Stimulated activated CD8-positive, alpha-beta memory T cell treated with anti-CD3 and anti-CD28 coated beads, Interleukin-7, amount 100 ng/mL, for 24 hours (primary cell): ENCODE measurements at regions not wholly inside any gene's neighbourhood (a gene's known extent, or its start where the extent isn't known, plus 50 kb on each side); places are given as distances from the start of the nearest gene placed in this dataset.
"Not testable (repeated sequence)": the region's sequence is repeated elsewhere in the genome, so short reads cannot be mapped to it uniquely, and the experiment has no call there.

Experiments used
- DNase-seq: peaks from one replicate; pipeline ENCODE4 v3.0.0-alpha.2; 2020; ENCODE audit warnings: low read depth

- no peak for DNase-seq
Measured at GRCh38 chr3:127520993-127521392, 69.5 kb downstream of the TPRA1 start.

DNA sequence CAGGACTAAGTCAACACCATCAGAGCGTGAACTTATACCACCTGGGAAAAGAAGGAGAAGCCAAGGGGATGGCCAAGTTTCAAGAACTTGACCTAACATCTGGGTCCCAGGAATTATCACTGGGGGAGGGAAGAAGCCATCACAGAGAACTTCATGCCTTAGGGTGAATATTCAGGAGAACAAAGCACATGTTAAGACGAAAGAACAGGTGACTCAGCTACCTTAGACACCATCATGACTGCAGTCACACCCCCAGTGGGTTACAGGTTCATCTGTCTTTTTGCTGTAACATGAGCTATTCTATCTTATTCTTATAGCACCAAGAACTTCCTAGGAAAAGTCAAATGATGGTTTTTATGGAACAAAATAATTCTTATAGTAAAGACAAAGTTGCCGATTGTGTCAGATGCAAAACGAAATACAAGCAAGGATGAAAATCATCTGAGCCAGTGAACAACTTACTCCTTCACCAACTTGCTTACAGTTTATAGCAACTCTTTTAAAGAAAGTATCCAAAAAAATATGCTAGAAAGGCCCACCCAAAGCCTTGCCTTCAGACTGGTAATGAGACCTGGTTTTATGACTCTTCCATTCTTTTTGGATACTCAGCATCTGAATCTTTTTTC, 72.0 kb downstream of the TPRA1 start:
- no peak for DNase-seq

DNA sequence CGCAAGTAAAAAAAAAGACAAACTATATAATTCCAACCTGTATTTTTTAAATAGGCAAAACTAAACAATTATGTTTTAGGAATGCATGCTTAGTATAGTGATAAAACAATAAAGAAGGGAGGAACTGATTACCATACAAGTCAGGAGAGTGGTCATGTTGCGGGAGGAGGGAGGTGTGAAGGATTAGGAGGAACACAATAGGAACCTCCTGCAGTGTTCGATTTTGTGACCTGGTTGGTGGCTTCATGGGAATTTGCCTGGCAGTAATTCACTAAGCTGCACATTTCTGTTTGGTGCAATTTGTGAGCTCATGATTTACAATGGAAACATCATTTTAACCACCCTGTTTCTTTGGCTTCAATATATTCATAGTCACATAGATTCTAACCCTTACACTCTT, 78.3 kb downstream of the TPRA1 start:
- DNase-seq = no peak

DNA sequence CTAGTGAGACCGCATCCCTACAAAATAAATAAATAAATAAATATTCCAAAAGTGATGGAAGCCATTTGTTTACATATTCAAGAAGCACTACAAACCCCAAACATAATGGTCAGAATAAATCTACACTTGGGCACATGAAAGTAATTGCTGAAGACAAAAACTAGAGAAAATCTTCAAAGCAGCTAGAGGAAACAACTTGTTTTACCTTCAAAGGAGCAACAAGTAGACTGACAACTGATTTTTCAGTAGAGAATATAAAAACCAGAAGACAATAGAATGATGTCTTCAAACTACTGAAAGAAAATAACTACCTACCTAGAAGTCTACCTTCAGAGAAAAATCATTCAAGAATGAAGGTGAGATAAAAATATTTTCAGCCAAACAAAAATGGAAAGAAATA, 89.4 kb downstream of the TPRA1 start:
- no peak for DNase-seq

DNA sequence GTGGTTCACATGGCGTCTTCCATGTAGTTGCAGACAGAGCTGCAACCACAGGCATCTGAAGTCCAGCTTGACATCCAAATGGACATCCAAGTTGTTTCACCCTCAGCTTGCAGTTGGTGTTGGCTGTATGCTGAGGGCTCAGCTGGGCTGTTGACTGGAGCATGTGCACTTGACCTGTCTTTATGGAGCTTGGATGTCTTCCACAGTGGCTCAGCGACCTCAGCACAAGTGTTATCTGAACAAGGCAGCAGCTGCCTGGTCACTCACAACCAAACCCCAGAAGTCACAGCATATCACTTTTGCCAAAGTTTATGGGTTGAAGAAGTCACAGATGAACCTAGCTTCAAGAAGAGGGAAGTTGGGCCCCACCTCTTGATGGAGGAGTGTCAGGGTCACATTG, 92.9 kb downstream of the TPRA1 start:
- no peak for DNase-seq

DNA sequence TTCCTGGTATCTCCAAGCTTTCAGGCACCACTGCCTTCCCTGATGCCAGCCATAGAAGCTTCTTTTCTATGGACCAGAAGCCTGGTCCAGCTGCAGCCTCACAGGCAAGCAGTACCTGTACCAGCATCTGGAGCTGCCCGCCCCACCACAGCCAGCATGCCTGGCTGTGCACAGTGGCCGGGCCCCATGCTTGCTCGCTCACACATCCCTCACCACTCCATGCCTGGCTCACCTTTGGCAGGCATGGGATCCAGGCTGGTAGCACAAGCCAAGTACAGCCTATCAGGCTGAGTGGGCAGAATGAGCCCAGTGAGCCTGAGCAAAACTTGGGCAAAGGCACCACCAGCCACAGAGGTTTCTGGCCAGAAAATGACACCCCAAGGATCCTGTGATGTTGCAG, 93.4 kb downstream of the TPRA1 start:
- no peak for DNase-seq

DNA sequence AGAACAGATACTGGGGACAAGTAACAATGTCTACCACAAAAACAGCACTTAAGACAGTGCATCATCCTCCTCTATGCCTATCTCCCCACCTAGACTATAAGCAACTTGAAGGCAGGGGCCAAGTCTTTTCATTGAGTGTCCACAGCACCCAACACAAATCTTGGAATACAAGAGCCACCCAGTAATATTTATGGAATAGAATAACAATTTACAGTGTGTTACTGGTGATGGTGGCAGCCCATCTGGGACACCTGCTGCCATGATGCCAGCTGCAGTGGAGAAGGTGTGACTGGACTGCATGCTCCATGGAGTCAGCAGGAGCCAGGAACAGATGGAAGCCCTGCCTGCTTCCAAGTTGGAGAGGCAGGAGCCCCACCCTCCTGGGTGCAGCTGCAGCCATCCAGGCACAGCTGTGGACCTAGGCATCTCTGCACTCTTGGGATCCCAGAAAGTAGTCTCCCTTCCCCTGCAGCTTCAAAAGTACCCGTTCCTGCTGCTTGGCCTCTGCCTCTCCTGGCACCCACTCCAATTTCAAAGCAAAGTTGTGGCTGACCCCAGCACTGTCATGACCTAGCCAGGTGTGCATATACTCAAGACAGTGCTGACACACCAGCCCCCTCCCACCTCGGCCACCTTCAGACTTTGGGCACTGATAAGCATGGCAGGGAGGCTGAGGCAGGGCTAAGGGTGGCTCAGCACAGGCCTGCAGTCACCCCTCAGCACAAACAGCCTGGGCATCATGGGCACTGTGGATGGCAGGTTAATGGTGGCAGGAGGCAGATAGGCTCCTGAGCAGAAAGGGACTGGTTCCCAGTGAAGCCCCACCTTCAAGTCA, 94.5 kb downstream of the TPRA1 start:
- no peak for DNase-seq

GRCh38 chr3:127493924-127494646, 96.4 kb downstream of the TPRA1 start:
- no peak for DNase-seq

GRCh38 chr3:127492426-127492825, 98.1 kb downstream of the TPRA1 start:
- DNase-seq = no peak

DNA sequence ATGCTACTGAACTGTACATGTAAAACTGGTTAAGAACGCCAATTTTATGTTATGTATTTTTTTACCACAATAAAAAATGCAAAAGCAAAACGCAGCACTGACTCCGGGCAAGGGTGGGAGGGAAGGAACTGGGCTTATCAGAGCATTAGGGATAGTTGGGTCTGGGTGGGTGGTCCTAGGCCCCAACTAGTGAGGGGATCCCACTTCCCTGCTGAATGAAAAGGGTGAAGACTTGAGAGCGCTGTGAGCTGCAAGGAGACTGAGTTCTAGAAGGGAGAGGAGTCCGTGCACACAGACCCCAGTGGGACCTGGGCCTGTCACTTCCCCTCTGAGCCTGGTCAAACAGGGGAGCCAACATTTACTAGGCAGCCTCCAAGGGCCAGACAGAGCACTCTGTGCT, 98.6 kb downstream of the TPRA1 start:
- no peak for DNase-seq

GRCh38 chr3:127491323-127491722, 99.2 kb downstream of the TPRA1 start:
- no peak for DNase-seq

GRCh38 chr3:127491024-127491305, 99.6 kb downstream of the TPRA1 start:
- not testable (repeated sequence) for DNase-seq

DNA sequence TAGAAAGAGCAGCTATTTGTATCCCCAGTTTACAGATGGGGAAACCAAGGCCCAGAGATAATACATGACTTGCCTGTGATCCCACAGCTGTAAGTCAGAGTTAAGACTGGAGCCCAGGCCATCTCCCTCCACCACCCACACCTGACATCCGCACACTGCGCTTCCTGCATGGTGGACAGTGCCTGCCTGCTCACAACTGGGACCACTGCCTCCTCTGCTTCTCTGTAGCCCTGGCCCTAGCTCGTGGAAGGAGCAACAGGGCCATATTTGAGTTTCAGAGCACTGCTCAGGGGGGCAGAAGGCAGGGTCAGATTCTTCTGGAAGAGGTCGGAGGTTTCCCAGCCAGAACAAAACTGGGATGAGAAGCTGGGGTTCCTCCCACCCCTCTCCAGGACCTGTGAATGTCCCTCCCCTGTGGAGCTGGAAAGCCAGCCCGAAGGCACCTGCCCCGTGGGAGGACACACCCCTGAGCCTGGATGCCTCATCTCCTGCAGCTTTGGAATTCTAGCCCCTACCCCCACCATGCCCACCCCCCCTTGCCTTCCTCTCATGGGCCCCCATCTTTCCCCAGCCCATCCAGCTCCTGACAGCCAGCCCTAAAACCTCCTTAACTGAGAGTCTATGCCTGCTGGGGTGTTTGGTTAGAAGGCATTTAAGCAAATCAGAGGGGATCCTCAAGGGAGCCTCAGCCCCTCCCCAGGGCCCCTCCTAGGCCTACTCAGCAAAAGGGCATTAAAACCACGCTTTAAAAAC, 100.1 kb downstream of the TPRA1 start:
- DNase-seq = no peak

DNA sequence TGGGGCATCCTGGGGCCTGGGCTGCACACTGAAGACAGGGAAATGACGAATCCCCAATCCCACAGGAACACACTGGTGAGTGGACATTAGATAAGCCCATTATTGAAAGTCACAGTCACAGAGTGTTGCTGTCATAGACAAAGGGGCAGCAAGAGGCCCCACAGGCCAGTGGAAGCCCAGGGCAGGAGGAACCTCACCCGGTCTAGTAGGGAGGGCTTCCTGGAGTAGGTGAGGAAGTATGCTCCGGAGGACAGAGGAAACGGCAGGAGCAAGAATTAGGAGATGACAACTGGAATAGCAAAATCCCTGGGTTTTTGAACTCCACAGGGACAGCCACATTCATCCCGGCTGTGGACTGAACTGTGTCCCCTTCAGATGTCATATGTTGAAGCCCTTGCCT, 101.2 kb downstream of the TPRA1 start:
- DNase-seq = no peak

DNA sequence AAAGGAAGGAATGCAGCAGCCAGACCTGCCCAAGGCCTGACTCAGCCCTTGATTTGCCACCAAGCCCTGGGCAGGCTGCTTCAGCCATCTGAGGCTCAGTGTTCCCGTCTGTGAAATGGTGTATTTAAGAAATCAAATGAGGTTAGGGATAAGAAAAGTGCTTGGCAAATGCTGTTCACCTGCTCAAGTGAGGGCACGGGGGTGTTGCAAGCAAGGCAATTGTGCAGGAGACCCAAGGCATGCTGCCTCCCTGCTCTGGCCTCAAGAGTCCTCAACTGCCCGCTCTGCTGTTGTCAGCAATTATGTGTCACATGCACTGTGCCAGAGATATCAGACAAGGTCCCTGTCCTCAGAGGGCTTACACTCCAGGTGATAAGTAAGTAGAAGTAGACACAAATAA, 101.8 kb downstream of the TPRA1 start:
- no peak for DNase-seq

- no peak for DNase-seq
Measured at GRCh38 chr3:127488141-127488672, 102.3 kb downstream of the TPRA1 start.

DNA sequence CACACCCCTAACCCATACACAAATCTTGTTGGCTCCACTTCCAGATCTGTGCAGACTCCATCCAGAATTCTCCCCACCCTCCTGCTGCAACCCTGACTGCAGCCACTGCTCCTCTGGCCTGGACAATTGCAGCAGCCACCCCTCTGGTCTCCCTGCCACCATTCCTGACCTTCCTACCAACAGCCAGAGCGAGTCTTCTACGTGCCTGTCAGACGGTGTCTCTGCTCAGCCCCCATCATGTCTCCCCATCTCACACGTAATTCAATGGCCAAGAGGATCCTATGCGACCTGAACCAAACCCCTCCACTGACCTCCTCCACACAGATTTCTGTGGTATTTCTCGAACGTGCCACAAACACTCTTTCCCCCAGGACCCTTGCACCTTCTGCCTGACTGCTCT, 103.3 kb downstream of the TPRA1 start:
- DNase-seq = no peak

DNA sequence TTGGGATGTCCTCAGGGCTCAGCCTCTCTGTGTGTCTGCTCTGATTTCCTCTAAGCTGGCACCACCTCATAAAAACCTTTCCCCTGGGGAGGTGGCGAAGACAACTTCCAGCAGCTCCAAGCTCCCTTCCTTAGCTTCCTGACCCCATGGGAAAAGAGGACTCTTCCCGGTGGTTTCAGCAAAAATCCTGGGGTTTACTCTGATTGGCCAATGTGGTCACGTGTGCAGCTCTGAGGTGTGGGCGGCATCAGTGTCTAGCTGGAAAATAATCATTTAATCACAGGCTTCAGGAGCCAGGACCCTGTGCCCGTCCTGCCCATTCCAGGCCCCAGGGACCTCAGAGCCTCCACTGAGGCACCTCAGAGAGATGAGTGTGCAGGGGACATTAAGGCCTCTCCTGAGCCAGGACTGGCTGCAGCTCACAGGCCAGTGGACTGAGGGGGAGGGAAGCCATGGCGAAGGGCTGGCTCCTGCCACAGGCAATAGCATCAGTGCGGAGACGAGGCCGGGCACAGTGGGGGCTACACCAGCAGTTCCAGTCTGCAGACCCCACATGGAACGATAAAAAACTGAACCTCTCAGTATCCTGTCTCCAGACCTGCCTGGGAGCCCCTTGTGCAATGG, 104.1 kb downstream of the TPRA1 start:
- no peak for DNase-seq

- DNase-seq = no peak
Measured at GRCh38 chr3:127485396-127486170, 105.0 kb downstream of the TPRA1 start.

DNA sequence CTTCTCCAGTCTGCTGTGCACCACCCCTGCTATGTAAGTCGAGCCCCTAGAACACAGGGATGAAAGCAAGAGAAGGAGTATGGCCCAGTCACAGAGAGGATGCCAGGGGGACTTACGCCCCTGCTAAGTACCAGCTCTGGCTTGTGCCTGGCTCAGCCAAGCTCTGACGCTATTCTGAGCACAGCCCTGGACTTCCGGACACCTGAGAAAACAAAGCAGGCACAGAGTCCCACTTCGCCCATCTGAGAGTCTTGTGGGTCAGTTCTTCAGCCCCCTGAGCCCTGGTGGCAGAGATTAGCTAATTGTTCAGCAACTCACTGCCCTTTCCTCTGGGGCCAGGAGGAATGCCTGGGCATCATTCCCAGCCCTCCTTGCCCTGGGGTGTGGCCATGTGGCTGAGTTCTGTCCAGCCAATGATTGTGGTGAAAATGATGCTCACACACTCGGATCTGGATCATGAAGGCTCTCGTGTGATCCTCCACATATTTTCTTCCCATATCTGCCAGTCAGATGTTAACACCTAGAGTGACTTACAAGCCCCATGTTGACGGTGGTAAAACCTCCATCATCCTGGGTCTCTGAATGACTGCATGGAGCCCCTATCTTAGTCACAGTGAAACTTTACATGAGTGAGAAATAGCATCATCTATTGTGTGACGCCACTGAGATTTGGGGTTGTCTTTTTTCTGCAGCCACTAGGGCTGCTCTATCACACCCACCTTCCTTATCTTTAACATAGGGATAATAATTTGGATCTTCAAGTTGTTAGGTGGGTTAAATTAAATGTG, 105.7 kb downstream of the TPRA1 start:
- DNase-seq = no peak
